Activated naive CD4-positive, alpha-beta T cell treated with anti-CD3 and anti-CD28 coated beads, Interleukin-2, amount 50 U/mL, for 24 hours (primary cell): ENCODE measurements at regions not wholly inside any gene's neighbourhood (a gene's known extent, or its start where the extent isn't known, plus 50 kb on each side); places are given as distances from the start of the nearest gene placed in this dataset.
"Not testable (repeated sequence)": the region's sequence is repeated elsewhere in the genome, so short reads cannot be mapped to it uniquely, and the experiment has no call there.

Experiments
- H3K27ac Mint-ChIP-seq: one replicate; pipeline ENCODE4 v1.8.0; 2021; ENCODE audit warnings: mild to moderate bottlenecking, mixed read lengths
- H3K27me3 Mint-ChIP-seq: one replicate; pipeline ENCODE4 v1.8.0; 2021; ENCODE audit warnings: mixed read lengths
- H3K36me3 Mint-ChIP-seq: one replicate; pipeline ENCODE4 v1.8.0; 2021; ENCODE audit warnings: mixed read lengths
- H3K4me1 Mint-ChIP-seq: one replicate; pipeline ENCODE4 v1.8.0; 2021; ENCODE audit warnings: mixed read lengths
- H3K4me3 Mint-ChIP-seq: one replicate; pipeline ENCODE4 v1.8.0; 2021; ENCODE audit warnings: mild to moderate bottlenecking, mixed read lengths
- H3K9me3 Mint-ChIP-seq: one replicate; pipeline ENCODE4 v1.8.0; 2021; ENCODE audit warnings: mixed read lengths

GRCh38 chr9:67116761-67117160 lies 124.4 kb upstream of the SPATA31A3 start:
- H3K4me1 Mint-ChIP-seq, H3K36me3 Mint-ChIP-seq, H3K4me3 Mint-ChIP-seq, H3K9me3 Mint-ChIP-seq, H3K27ac Mint-ChIP-seq, H3K27me3 Mint-ChIP-seq: not testable (repeated sequence)

- H3K9me3 Mint-ChIP-seq, H3K4me1 Mint-ChIP-seq, H3K4me3 Mint-ChIP-seq, H3K36me3 Mint-ChIP-seq, H3K27ac Mint-ChIP-seq, H3K27me3 Mint-ChIP-seq: not testable (repeated sequence)
Measured at GRCh38 chr9:67112148-67112547, 119.8 kb upstream of the SPATA31A3 start.

- not testable (repeated sequence) for H3K9me3 Mint-ChIP-seq, H3K27ac Mint-ChIP-seq, H3K4me3 Mint-ChIP-seq, H3K4me1 Mint-ChIP-seq, H3K36me3 Mint-ChIP-seq, H3K27me3 Mint-ChIP-seq
Measured at GRCh38 chr9:67111733-67112132, 119.4 kb upstream of the SPATA31A3 start.

DNA sequence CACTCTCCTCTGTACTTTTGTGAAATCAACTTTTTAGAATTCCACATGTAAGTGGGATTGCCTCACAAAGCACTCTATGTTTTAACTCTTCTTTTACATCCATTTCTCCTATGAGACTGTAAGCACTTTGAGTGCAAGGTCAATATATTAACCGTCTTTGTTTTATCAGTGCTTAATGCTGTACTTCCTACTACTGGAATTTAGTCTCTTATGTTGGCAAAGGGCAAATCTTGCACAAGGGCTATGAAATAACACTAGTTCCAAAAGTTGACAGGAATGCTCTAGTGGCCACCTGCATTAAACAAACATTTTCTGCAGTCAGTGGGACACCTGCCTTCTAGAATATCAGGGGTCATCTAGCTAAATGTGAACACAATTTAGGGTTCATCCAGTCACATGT lies 117.5 kb upstream of the SPATA31A3 start:
- not testable (repeated sequence) for H3K36me3 Mint-ChIP-seq, H3K27me3 Mint-ChIP-seq, H3K4me3 Mint-ChIP-seq, H3K9me3 Mint-ChIP-seq, H3K4me1 Mint-ChIP-seq
- H3K27ac Mint-ChIP-seq, result peak overlapping the region; percentile 84

DNA sequence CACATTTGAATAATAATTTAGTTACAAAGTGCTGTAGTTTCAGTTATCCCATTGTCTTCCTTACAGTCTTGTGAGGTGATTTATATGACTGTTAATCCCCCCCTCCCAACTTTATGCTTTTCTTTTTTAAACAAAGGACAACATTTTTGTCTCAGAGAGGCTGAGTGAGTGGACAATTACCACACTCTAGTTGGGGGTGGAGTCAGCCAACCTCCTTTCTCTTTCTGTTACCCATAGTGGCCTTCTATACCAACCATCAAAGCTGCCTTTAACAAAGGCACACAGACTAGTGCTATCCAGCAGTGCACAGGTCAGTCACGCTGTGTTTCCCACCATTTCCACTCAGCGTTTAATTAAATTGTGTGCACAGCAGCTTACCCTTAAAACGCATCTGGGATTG lies 114.3 kb upstream of the SPATA31A3 start:
- not testable (repeated sequence) for H3K27me3 Mint-ChIP-seq, H3K36me3 Mint-ChIP-seq, H3K4me3 Mint-ChIP-seq, H3K27ac Mint-ChIP-seq, H3K9me3 Mint-ChIP-seq, H3K4me1 Mint-ChIP-seq

- H3K4me3 Mint-ChIP-seq, H3K27ac Mint-ChIP-seq, H3K36me3 Mint-ChIP-seq, H3K9me3 Mint-ChIP-seq, H3K27me3 Mint-ChIP-seq, H3K4me1 Mint-ChIP-seq: not testable (repeated sequence)
Measured at GRCh38 chr9:67102506-67103276, 110.3 kb upstream of the SPATA31A3 start.

DNA sequence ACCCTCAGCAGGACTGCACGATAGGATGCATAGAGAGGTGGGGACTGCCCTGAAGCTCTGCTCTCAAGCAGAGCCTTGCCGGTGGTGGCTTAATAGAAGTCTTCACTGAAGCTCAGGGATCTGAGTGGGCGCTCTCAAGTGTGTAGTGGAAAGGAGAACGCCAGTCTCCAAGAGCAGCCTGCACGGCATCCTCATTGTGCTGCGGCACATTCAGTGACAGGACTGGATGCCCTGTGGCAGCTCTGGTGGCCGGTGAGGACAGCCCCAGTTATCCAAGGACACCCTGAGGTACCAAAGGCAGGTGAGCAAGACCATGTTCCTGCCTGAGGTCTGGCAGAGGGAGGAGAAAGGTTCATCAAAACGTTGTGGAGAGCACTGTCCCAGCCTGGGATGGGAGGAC lies 98.8 kb upstream of the SPATA31A3 start:
- not testable (repeated sequence) for H3K27ac Mint-ChIP-seq, H3K4me3 Mint-ChIP-seq, H3K36me3 Mint-ChIP-seq, H3K27me3 Mint-ChIP-seq, H3K9me3 Mint-ChIP-seq, H3K4me1 Mint-ChIP-seq

DNA sequence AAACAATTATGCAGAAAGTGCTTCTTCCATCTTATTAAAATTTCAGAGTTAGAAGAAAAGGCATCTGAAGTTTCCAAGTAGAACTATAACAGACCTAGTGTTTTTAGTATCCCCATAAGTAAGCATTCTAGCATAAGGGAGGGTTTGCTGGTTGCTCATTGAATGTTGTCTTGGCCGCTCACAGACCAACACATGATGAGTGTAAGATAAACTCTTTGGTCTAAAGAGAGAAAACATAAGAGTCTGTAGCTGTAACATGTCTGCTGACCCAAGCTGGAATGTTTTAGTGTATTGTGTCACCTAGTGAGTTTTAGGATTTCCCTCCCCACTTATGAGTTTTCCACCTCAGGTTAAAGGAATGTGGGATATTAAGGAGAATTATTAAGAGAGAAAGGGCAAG lies 94.5 kb upstream of the SPATA31A3 start:
- H3K4me1 Mint-ChIP-seq, H3K27ac Mint-ChIP-seq, H3K36me3 Mint-ChIP-seq, H3K9me3 Mint-ChIP-seq, H3K27me3 Mint-ChIP-seq, H3K4me3 Mint-ChIP-seq: not testable (repeated sequence)

DNA sequence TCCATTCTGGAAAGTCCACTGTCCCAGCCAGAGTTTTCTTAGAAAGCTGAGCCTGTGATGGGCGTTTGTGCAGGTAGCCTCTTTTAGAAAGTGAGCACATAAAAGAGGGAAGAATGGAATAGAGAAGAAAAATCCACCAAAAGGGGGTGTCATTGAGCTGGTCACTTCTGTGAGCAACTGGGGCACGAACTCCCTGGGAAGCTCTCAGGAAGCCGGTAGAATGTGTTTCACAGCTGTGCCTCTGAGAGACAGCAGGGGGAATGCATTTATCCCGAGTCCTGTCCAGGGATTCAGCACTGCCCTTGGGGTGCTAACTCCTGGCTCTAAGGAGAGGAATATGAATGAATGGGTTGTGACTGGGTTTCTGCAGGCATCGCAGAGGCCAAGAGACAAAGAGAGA lies 73.8 kb upstream of the SPATA31A3 start:
- not testable (repeated sequence) for H3K27me3 Mint-ChIP-seq, H3K4me1 Mint-ChIP-seq, H3K27ac Mint-ChIP-seq, H3K36me3 Mint-ChIP-seq, H3K4me3 Mint-ChIP-seq, H3K9me3 Mint-ChIP-seq

GRCh38 chr9:67058898-67059715 lies 66.8 kb upstream of the SPATA31A3 start:
- H3K4me3 Mint-ChIP-seq, H3K27me3 Mint-ChIP-seq, H3K4me1 Mint-ChIP-seq, H3K9me3 Mint-ChIP-seq, H3K36me3 Mint-ChIP-seq, H3K27ac Mint-ChIP-seq: not testable (repeated sequence)
